Astrocyte (in vitro differentiated cells and primary cell): ENCODE measurements at regions not wholly inside any gene's neighbourhood (a gene's known extent, or its start where the extent isn't known, plus 50 kb on each side); places are given as distances from the start of the nearest gene placed in this dataset.

Source experiments
- DNase-seq: peaks from one replicate; pipeline ENCODE4 v3.0.0-alpha.2; 2010; ENCODE audit warnings: low read depth
- FAIRE-seq: peaks from 2 replicates; lab custom pipeline; 2011; peaks lifted over from hg19 to GRCh38; lab: Jason Lieb, UNC
- H2AFZ ChIP-seq: 2 replicates; pipeline ENCODE4 v1.6.0; 2012; ENCODE audit warnings: low read depth, low read length, inconsistent platforms
- H3K27ac ChIP-seq: 2 replicates; pipeline ENCODE4 v1.5.1; 2011; ENCODE audit warnings: low read depth, low read length, inconsistent platforms
- H3K27me3 ChIP-seq: 2 replicates; pipeline ENCODE4 v1.6.0; 2011; ENCODE audit warnings: low read length, inconsistent platforms; ENCODE audit not compliant: insufficient read depth
- H3K36me3 ChIP-seq: 2 replicates; pipeline ENCODE4 v1.5.1; 2011; ENCODE audit warnings: low read length, inconsistent platforms; ENCODE audit not compliant: insufficient read depth
- H3K4me1 ChIP-seq: 2 replicates; pipeline ENCODE4 v1.5.1; 2011; ENCODE audit warnings: low read length, inconsistent platforms; ENCODE audit not compliant: insufficient read depth
- H3K4me2 ChIP-seq: 2 replicates; pipeline ENCODE4 v1.6.0; 2012; ENCODE audit warnings: low read length, inconsistent platforms
- H3K4me3 ChIP-seq: 2 replicates; pipeline ENCODE4 v1.5.1; 2011; ENCODE audit warnings: low read depth, mild to moderate bottlenecking, low read length, inconsistent platforms; ENCODE audit not compliant: insufficient read depth
- H3K79me2 ChIP-seq: 2 replicates; pipeline ENCODE4 v1.6.0; 2012; ENCODE audit warnings: mild to moderate bottlenecking, low read length, inconsistent platforms; ENCODE audit not compliant: insufficient read depth
- H3K9ac ChIP-seq: 2 replicates; pipeline ENCODE4 v1.6.0; 2012; ENCODE audit warnings: mild to moderate bottlenecking, low read length, inconsistent platforms
- H3K9me3 ChIP-seq: 2 replicates; pipeline ENCODE4 v1.5.1; 2012; ENCODE audit warnings: low read depth, mild to moderate bottlenecking, low read length, inconsistent platforms; ENCODE audit not compliant: insufficient read depth
- H4K20me1 ChIP-seq: 2 replicates; pipeline ENCODE4 v1.6.0; 2012; ENCODE audit warnings: low read length, inconsistent platforms; ENCODE audit not compliant: insufficient read depth
- H3K27ac Mint-ChIP-seq: one replicate; pipeline ENCODE4 v1.8.0; 2021; ENCODE audit warnings: mild to moderate bottlenecking, mixed read lengths; ENCODE audit not compliant: unreplicated experiment
- H3K27me3 Mint-ChIP-seq: one replicate; pipeline ENCODE4 v1.8.0; 2021; ENCODE audit warnings: low read depth, mixed read lengths; ENCODE audit not compliant: unreplicated experiment
- H3K36me3 Mint-ChIP-seq: one replicate; pipeline ENCODE4 v1.8.0; 2021; ENCODE audit warnings: low read depth, mixed read lengths; ENCODE audit not compliant: unreplicated experiment
- H3K4me1 Mint-ChIP-seq: one replicate; pipeline ENCODE4 v1.8.0; 2021; ENCODE audit warnings: low read depth, mixed read lengths; ENCODE audit not compliant: unreplicated experiment
- H3K4me3 Mint-ChIP-seq: one replicate; pipeline ENCODE4 v1.8.0; 2021; ENCODE audit warnings: mild to moderate bottlenecking, moderate library complexity, mixed read lengths; ENCODE audit not compliant: unreplicated experiment
- H3K9me3 Mint-ChIP-seq: one replicate; pipeline ENCODE4 v1.8.0; 2021; ENCODE audit warnings: mild to moderate bottlenecking, mixed read lengths; ENCODE audit not compliant: unreplicated experiment
- EZH2 ChIP-seq: IDR thresholded peaks from 2 replicates; pipeline ENCODE4 v1.6.1; 2012; ENCODE audit warnings: mild to moderate bottlenecking, low read length, inconsistent platforms; ENCODE audit not compliant: insufficient read depth
- TF ChIP-seq, protein P1 (sequence below): IDR thresholded peaks from 2 replicates; pipeline ENCODE4 v1.5.1; 2011; ENCODE audit warnings: low read depth, mild to moderate bottlenecking, inconsistent platforms, low read length, moderate library complexity; ENCODE audit not compliant: insufficient read depth

DNA sequence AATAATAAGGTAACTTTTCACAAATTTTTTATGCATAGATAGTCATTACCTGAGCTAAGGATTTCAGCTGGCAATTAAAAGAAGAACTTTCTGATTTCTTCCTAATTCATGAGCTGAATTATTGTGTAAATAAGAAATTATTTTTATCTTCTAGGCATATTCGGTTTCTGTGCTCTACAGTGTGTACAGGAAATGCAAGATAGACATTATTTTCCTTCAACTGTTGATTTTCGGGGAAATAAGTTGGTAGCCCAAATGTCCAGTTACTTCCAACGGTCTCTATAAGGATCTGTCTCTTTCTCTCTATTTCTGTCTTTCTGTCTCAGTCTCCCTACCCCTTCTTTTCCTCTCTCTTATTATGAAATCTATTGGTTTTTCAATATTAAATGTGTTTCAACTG is 137.3 kb upstream of the CLNK start:
- H3K36me3 ChIP-seq, result no peaks in the 10 kb centered on the region
- no peak overlapping the region for H3K27ac ChIP-seq
- no peak overlapping the region for H3K4me2 ChIP-seq
- H3K9ac ChIP-seq, result no peak overlapping the region
- no peak for TF ChIP-seq EZH2
- TF ChIP-seq, protein P1, sequence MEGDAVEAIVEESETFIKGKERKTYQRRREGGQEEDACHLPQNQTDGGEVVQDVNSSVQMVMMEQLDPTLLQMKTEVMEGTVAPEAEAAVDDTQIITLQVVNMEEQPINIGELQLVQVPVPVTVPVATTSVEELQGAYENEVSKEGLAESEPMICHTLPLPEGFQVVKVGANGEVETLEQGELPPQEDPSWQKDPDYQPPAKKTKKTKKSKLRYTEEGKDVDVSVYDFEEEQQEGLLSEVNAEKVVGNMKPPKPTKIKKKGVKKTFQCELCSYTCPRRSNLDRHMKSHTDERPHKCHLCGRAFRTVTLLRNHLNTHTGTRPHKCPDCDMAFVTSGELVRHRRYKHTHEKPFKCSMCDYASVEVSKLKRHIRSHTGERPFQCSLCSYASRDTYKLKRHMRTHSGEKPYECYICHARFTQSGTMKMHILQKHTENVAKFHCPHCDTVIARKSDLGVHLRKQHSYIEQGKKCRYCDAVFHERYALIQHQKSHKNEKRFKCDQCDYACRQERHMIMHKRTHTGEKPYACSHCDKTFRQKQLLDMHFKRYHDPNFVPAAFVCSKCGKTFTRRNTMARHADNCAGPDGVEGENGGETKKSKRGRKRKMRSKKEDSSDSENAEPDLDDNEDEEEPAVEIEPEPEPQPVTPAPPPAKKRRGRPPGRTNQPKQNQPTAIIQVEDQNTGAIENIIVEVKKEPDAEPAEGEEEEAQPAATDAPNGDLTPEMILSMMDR, result no peak
- no peaks in the 10 kb centered on the region for H3K27me3 Mint-ChIP-seq
- H3K4me3 Mint-ChIP-seq, result no peak overlapping the region
- H3K9me3 ChIP-seq, result no peaks in the 10 kb centered on the region
- no peak for DNase-seq
- H3K79me2 ChIP-seq, result no peaks in the 10 kb centered on the region
- H3K36me3 Mint-ChIP-seq, result no peaks in the 10 kb centered on the region
- H3K9me3 Mint-ChIP-seq, result no peaks in the 10 kb centered on the region
- H3K4me1 ChIP-seq, result no peaks in the 10 kb centered on the region
- no peak overlapping the region for H2AFZ ChIP-seq
- H4K20me1 ChIP-seq, result no peaks in the 10 kb centered on the region
- H3K4me3 ChIP-seq, result no peak overlapping the region
- FAIRE-seq, result no peak
- no peaks in the 10 kb centered on the region for H3K27me3 ChIP-seq
- no peaks in the 10 kb centered on the region for H3K4me1 Mint-ChIP-seq
- H3K27ac Mint-ChIP-seq, result no peak overlapping the region

- no peak overlapping the region for H3K27ac ChIP-seq
- H4K20me1 ChIP-seq, result no peaks in the 10 kb centered on the region
- TF ChIP-seq, protein P1, result no peak
- TF ChIP-seq EZH2, result no peak
- no peaks in the 10 kb centered on the region for H3K79me2 ChIP-seq
- H3K4me3 Mint-ChIP-seq, result no peak overlapping the region
- H2AFZ ChIP-seq, result no peak overlapping the region
- H3K27ac Mint-ChIP-seq, result no peak overlapping the region
- H3K4me1 ChIP-seq, result no peaks in the 10 kb centered on the region
- DNase-seq (no peak), FAIRE-seq (no peak)
- no peaks in the 10 kb centered on the region for H3K4me1 Mint-ChIP-seq
- H3K9me3 Mint-ChIP-seq, result no peaks in the 10 kb centered on the region
- no peak overlapping the region for H3K9ac ChIP-seq
- H3K9me3 ChIP-seq, result no peaks in the 10 kb centered on the region
- no peaks in the 10 kb centered on the region for H3K36me3 ChIP-seq
- H3K27me3 ChIP-seq, result no peaks in the 10 kb centered on the region
- no peak overlapping the region for H3K4me2 ChIP-seq
- H3K36me3 Mint-ChIP-seq, result no peaks in the 10 kb centered on the region
- no peaks in the 10 kb centered on the region for H3K27me3 Mint-ChIP-seq
- H3K4me3 ChIP-seq, result no peak overlapping the region
Observed at GRCh38 chr4:10816571-10816970, 132.0 kb upstream of the CLNK start.

DNA sequence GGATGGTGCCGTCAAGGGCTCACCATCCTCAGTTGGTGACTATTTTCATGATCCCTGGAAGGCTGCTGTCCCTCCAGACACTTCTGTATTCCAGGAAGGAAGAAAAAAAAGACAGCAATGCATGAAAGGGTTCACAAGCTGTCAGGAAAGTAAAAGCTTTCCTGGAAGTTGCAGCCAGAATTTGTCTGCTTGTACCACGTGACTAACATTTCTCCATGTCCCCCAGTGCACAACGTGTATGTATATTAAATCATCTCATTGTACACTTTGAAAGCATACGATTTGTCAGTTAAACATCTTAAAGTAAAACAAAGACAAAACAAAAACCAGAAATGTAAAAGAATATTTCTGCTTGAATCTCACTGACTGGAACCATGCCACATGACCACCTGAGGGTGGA is 127.4 kb upstream of the CLNK start:
- Histone ChIP-seq H3K79me2 (no peaks in the 10 kb centered on the region), H3K4me1 (no peaks in the 10 kb centered on the region), H2AFZ (no peak overlapping the region), H3K27ac (no peak overlapping the region), H3K27me3 (no peaks in the 10 kb centered on the region), H3K36me3 (no peaks in the 10 kb centered on the region), H3K4me3 (no peak overlapping the region), H3K4me2 (no peak overlapping the region), H3K9ac (no peak overlapping the region), H3K9me3 (no peaks in the 10 kb centered on the region), H4K20me1 (no peaks in the 10 kb centered on the region)
- DNase-seq, result no peak
- H3K27ac Mint-ChIP-seq, result no peak overlapping the region
- H3K36me3 Mint-ChIP-seq, result no peaks in the 10 kb centered on the region
- no peaks in the 10 kb centered on the region for H3K9me3 Mint-ChIP-seq
- no peak for TF ChIP-seq EZH2
- TF ChIP-seq, protein P1, result no peak
- H3K27me3 Mint-ChIP-seq, result no peaks in the 10 kb centered on the region
- FAIRE-seq, result no peak
- H3K4me3 Mint-ChIP-seq, result no peak overlapping the region
- no peaks in the 10 kb centered on the region for H3K4me1 Mint-ChIP-seq
